DOHH2 (cell line): ENCODE measurements at regions not wholly inside any gene's neighbourhood (a gene's known extent, or its start where the extent isn't known, plus 50 kb on each side); places are given as distances from the start of the nearest gene placed in this dataset.

Source experiments
- H3F3A ChIP-seq: fragments of 200-600 bp; sonication (generic), shearing (Covaris generic); 2 replicates; pipeline ENCODE4 v1.6.0; 2016; ENCODE audit warnings: antibody characterized with exemption, mild to moderate bottlenecking; ENCODE audit not compliant: control insufficient read depth, insufficient read depth
- H3K27ac ChIP-seq: fragments of 200-600 bp; sonication (generic); 2 replicates; pipeline ENCODE4 v1.5.1; 2014; ENCODE audit warnings: low read depth, mild to moderate bottlenecking, low read length, moderate library complexity
- H3K27me3 ChIP-seq: fragments of 200-600 bp; sonication (generic); 2 replicates; pipeline ENCODE4 v1.6.1; 2014; ENCODE audit warnings: mild to moderate bottlenecking, low read length, mixed read lengths; ENCODE audit not compliant: control insufficient read depth
- H3K36me3 ChIP-seq: fragments of 200-600 bp; sonication (generic); 2 replicates; pipeline ENCODE4 v1.6.1; 2014; ENCODE audit warnings: mild to moderate bottlenecking, low read length, moderate library complexity, mixed read lengths; ENCODE audit not compliant: control insufficient read depth
- H3K4me1 ChIP-seq: fragments of 200-600 bp; sonication (generic); 2 replicates; pipeline ENCODE4 v1.6.1; 2014; ENCODE audit warnings: mild to moderate bottlenecking, low read length, mixed read lengths; ENCODE audit not compliant: control insufficient read depth
- H3K4me2 ChIP-seq: fragments of 200-600 bp; sonication (generic); 2 replicates; pipeline ENCODE4 v1.6.0; 2014; ENCODE audit warnings: mild to moderate bottlenecking, low read length, moderate library complexity
- H3K4me3 ChIP-seq: fragments of 200-600 bp; sonication (generic); 2 replicates; pipeline ENCODE4 v1.5.1; 2014; ENCODE audit warnings: mild to moderate bottlenecking, low read length, mixed read lengths
- H3K79me2 ChIP-seq: fragments of 200-600 bp; sonication (generic); 2 replicates; pipeline ENCODE4 v1.6.1; 2014; ENCODE audit warnings: mild to moderate bottlenecking, low read length, mixed read lengths; ENCODE audit not compliant: control insufficient read depth
- H3K9me2 ChIP-seq: fragments of 200-600 bp; sonication (generic); replicated peaks from 2 replicates; pipeline ENCODE4 v1.6.1; 2014; ENCODE audit warnings: mild to moderate bottlenecking, low read length, mixed read lengths; ENCODE audit not compliant: control insufficient read depth
- H3K9me3 ChIP-seq: fragments of 200-600 bp; sonication (generic); 2 replicates; pipeline ENCODE4 v1.6.1; 2014; ENCODE audit warnings: antibody characterized with exemption, low read length, mixed read lengths; ENCODE audit not compliant: control insufficient read depth, insufficient read depth
- H4K20me1 ChIP-seq: fragments of 200-600 bp; sonication (generic); 2 replicates; pipeline ENCODE4 v1.6.0; 2014; ENCODE audit warnings: low read depth, mild to moderate bottlenecking, antibody characterized with exemption, low read length, moderate library complexity; ENCODE audit not compliant: control insufficient read depth, insufficient read depth
- CTCF ChIP-seq: fragments of 200-600 bp; sonication (generic); IDR thresholded peaks from one replicate; pipeline ENCODE4 v1.5.1; 2014; ENCODE audit warnings: antibody characterized with exemption, mild to moderate bottlenecking, low read depth, low read length; ENCODE audit not compliant: poor library complexity, severe bottlenecking
- EZH2phosphoT487 ChIP-seq: fragments of 200-600 bp; sonication (generic); IDR thresholded peaks from 2 replicates; pipeline ENCODE4 v1.6.1; 2017; ENCODE audit warnings: borderline replicate concordance, mild to moderate bottlenecking, antibody characterized with exemption, low read length, moderate library complexity, mixed read lengths

GRCh38 chr9:1115370-1115769 lies 65.2 kb downstream of the DMRT2 start:
- no peak for TF ChIP-seq CTCF
- no peak for TF ChIP-seq EZH2phosphoT487
- no peaks in the 10 kb centered on the region for H3K79me2 ChIP-seq
- no peaks in the 10 kb centered on the region for H3K27me3 ChIP-seq
- H3K4me1 ChIP-seq, result no peaks in the 10 kb centered on the region
- H3K27ac ChIP-seq, result no peak overlapping the region
- H3K9me3 ChIP-seq, result no peaks in the 10 kb centered on the region
- no peak overlapping the region for H3K4me2 ChIP-seq
- no peaks in the 10 kb centered on the region for H3F3A ChIP-seq
- H3K36me3 ChIP-seq, result no peaks in the 10 kb centered on the region
- no peak overlapping the region for H3K4me3 ChIP-seq
- H4K20me1 ChIP-seq, result no peaks in the 10 kb centered on the region
- H3K9me2 ChIP-seq, result no peaks in the 10 kb centered on the region

- Histone ChIP-seq H3K79me2 (no peaks in the 10 kb centered on the region), H3K27me3 (no peaks in the 10 kb centered on the region), H3K27ac (no peak overlapping the region), H3K9me3 (no peaks in the 10 kb centered on the region), H3K9me2 (no peaks in the 10 kb centered on the region), H3K36me3 (no peaks in the 10 kb centered on the region), H4K20me1 (no peaks in the 10 kb centered on the region), H3K4me3 (no peak overlapping the region), H3K4me2 (no peak overlapping the region), H3F3A (no peaks in the 10 kb centered on the region), H3K4me1 (no peaks in the 10 kb centered on the region)
- TF ChIP-seq CTCF (no peak), EZH2phosphoT487 (no peak)
Observed at GRCh38 chr9:1117439-1117838, 67.3 kb downstream of the DMRT2 start.

GRCh38 chr9:1120500-1121165 lies 70.5 kb downstream of the DMRT2 start:
- peaks cover 3% of the 10 kb centered on the region; the same call in 1 of the 2 replicates for H3K27me3 ChIP-seq
- no peaks in the 10 kb centered on the region for H3K9me2 ChIP-seq
- no peak for TF ChIP-seq CTCF
- no peak for TF ChIP-seq EZH2phosphoT487
- no peaks in the 10 kb centered on the region for H3K4me1 ChIP-seq
- no peaks in the 10 kb centered on the region for H3K36me3 ChIP-seq
- H4K20me1 ChIP-seq, result no peaks in the 10 kb centered on the region
- no peaks in the 10 kb centered on the region for H3F3A ChIP-seq
- H3K4me2 ChIP-seq, result no peak overlapping the region
- H3K79me2 ChIP-seq, result no peaks in the 10 kb centered on the region
- no peaks in the 10 kb centered on the region for H3K9me3 ChIP-seq
- H3K4me3 ChIP-seq, result no peak overlapping the region
- H3K27ac ChIP-seq, result no peak overlapping the region
